ENCODE measurements at regions not wholly inside any gene's neighbourhood (a gene's known extent, or its start where the extent isn't known, plus 50 kb on each side); places are given as distances from the start of the nearest gene placed in this dataset.
A peak's percentile ranks its signal among the peaks of the same experiment; 100 is the strongest.

GRCh38 chr1:18007391-18008041 is 100.1 kb upstream of the IGSF21 start:
- intact Hi-C loops (cut with DNase I): no loop called here
- DNase-seq: peak in 1 of 10 donors; percentile 67

- peak in 4 of 10 donors; percentile 42 to 89 (median 60) for DNase-seq
- intact Hi-C loops (cut with DNase I): no loop called here
Observed at GRCh38 chr1:18008081-18008480, 99.5 kb upstream of the IGSF21 start.

- no peak for DNase-seq
Observed at GRCh38 chr1:18009055-18009454, 98.5 kb upstream of the IGSF21 start.

GRCh38 chr1:18009478-18009961 is 98.1 kb upstream of the IGSF21 start:
- DNase-seq: no peak
- intact Hi-C loops (cut with DNase I): no loop called here

More at GRCh38 chr1:18009055-18009454, 98.5 kb upstream of the IGSF21 start:
- intact Hi-C loops (cut with DNase I): no loop called here

GRCh38 chr1:18010408-18010807 is 97.2 kb upstream of the IGSF21 start:
- no peak for DNase-seq
- intact Hi-C loops (cut with DNase I): no loop called here

GRCh38 chr1:18010945-18011344 is 96.7 kb upstream of the IGSF21 start:
- no peak for DNase-seq
- intact Hi-C loops (cut with DNase I): no loop called here

- intact Hi-C loops (cut with DNase I): no loop called here
- no peak for DNase-seq
Observed at GRCh38 chr1:18011703-18012102, 95.9 kb upstream of the IGSF21 start.

- no peak for DNase-seq
- intact Hi-C loops (cut with DNase I): no loop called here
Observed at GRCh38 chr1:18012686-18013085, 94.9 kb upstream of the IGSF21 start.

- no peak for DNase-seq
- intact Hi-C loops (cut with DNase I): no loop called here
Observed at GRCh38 chr1:18013216-18013615, 94.4 kb upstream of the IGSF21 start.

- no peak for DNase-seq
- intact Hi-C loops (cut with DNase I): no loop called here
Observed at GRCh38 chr1:18015719-18016118, 91.9 kb upstream of the IGSF21 start.

GRCh38 chr1:18018366-18018765 is 89.2 kb upstream of the IGSF21 start:
- intact Hi-C loops (cut with DNase I): no loop called here

GRCh38 chr1:18020021-18020817 is 87.4 kb upstream of the IGSF21 start:
- intact Hi-C loops (cut with DNase I): no loop called here
- DNase-seq: peak in 1 of 10 donors; percentile 35

More at GRCh38 chr1:18018366-18018765, 89.2 kb upstream of the IGSF21 start:
- DNase-seq: peak in 1 of 10 donors; percentile 39

GRCh38 chr1:18021242-18021641 is 86.4 kb upstream of the IGSF21 start:
- no peak for DNase-seq
- intact Hi-C loops (cut with DNase I): no loop called here

- intact Hi-C loops (cut with DNase I): no loop called here
- DNase-seq: peak in 1 of 10 donors; percentile 15
Observed at GRCh38 chr1:18032172-18032859, 75.3 kb upstream of the IGSF21 start.

- intact Hi-C loops (cut with DNase I): no loop called here
- no peak for DNase-seq
Observed at GRCh38 chr1:18035145-18035544, 72.5 kb upstream of the IGSF21 start.

- DNase-seq: no peak
- intact Hi-C loops (cut with DNase I): no loop called here
Observed at GRCh38 chr1:18037651-18038050, 69.9 kb upstream of the IGSF21 start.

- intact Hi-C loops (cut with DNase I): no loop called here
Observed at GRCh38 chr1:18038051-18038450, 69.5 kb upstream of the IGSF21 start.

GRCh38 chr1:18039102-18039501 is 68.5 kb upstream of the IGSF21 start:
- DNase-seq: no peak
- intact Hi-C loops (cut with DNase I): no loop called here

More at GRCh38 chr1:18038051-18038450, 69.5 kb upstream of the IGSF21 start:
- DNase-seq: no peak

GRCh38 chr1:18041102-18041501 is 66.5 kb upstream of the IGSF21 start:
- intact Hi-C loops (cut with DNase I): no loop called here
- no peak for DNase-seq

GRCh38 chr1:18041685-18042355 is 65.8 kb upstream of the IGSF21 start:
- DNase-seq: no peak
- intact Hi-C loops (cut with DNase I): no loop called here

- DNase-seq: no peak
- intact Hi-C loops (cut with DNase I): no loop called here
Observed at GRCh38 chr1:18043871-18044270, 63.7 kb upstream of the IGSF21 start.

All from posterior cingulate gyrus (tissue), 11 donors.